HG02571 (cell line): ENCODE measurements at regions not wholly inside any gene's neighbourhood (a gene's known extent, or its start where the extent isn't known, plus 50 kb on each side); places are given as distances from the start of the nearest gene placed in this dataset.
"Not testable (repeated sequence)": the region's sequence is repeated elsewhere in the genome, so short reads cannot be mapped to it uniquely, and the experiment has no call there.

Experiments used
- ATAC-seq: cut with Tn5 transposase; IDR thresholded peaks from one replicate; pipeline ENCODE4 v1.9.1; 2021; ENCODE audit warnings: mild to moderate bottlenecking, moderate library complexity; ENCODE audit not compliant: unreplicated experiment

- ATAC-seq, result peak; percentile 68
Measured at GRCh38 chr18:22563164-22563583, 145.5 kb upstream of the CTAGE1 start.

GRCh38 chr18:22564036-22564435, 146.3 kb upstream of the CTAGE1 start:
- ATAC-seq, result no peak

- ATAC-seq, result no peak
Measured at GRCh38 chr18:22566703-22567420, 149.1 kb upstream of the CTAGE1 start.

- no peak for ATAC-seq
Measured at GRCh38 chr18:22567794-22568193, 150.1 kb upstream of the CTAGE1 start.

- no peak for ATAC-seq
Measured at GRCh38 chr18:22570492-22570891, 152.8 kb upstream of the CTAGE1 start.

GRCh38 chr18:22572341-22572740, 154.6 kb upstream of the CTAGE1 start:
- ATAC-seq, result no peak

GRCh38 chr18:22579271-22579670, 161.6 kb upstream of the CTAGE1 start:
- no peak for ATAC-seq

- no peak for ATAC-seq
Measured at GRCh38 chr18:22585333-22585732, 167.6 kb upstream of the CTAGE1 start.

GRCh38 chr18:22585821-22586220, 168.1 kb upstream of the CTAGE1 start:
- no peak for ATAC-seq

GRCh38 chr18:22591222-22591621, 173.5 kb upstream of the CTAGE1 start:
- ATAC-seq, result no peak

- no peak for ATAC-seq
Measured at GRCh38 chr18:22594155-22594690, 176.5 kb upstream of the CTAGE1 start.

- no peak for ATAC-seq
Measured at GRCh38 chr18:22601481-22601880, 183.8 kb upstream of the CTAGE1 start.

- not testable (repeated sequence) for ATAC-seq
Measured at GRCh38 chr18:22602456-22602855, 184.7 kb upstream of the CTAGE1 start.

- ATAC-seq, result no peak
Measured at GRCh38 chr18:22603902-22604301, 186.2 kb upstream of the CTAGE1 start.

GRCh38 chr18:22604390-22604985, 186.8 kb upstream of the CTAGE1 start:
- ATAC-seq, result no peak

GRCh38 chr18:22604986-22605421, 187.3 kb upstream of the CTAGE1 start:
- no peak for ATAC-seq

GRCh38 chr18:22605736-22606135, 188.0 kb upstream of the CTAGE1 start:
- no peak for ATAC-seq

- no peak for ATAC-seq
Measured at GRCh38 chr18:22606563-22607283, 189.0 kb upstream of the CTAGE1 start.

- ATAC-seq, result no peak
Measured at GRCh38 chr18:22607284-22607635, 189.5 kb upstream of the CTAGE1 start.

- ATAC-seq, result no peak
Measured at GRCh38 chr18:22608847-22609246, 191.1 kb upstream of the CTAGE1 start.

- ATAC-seq, result no peak
Measured at GRCh38 chr18:22609642-22610041, 191.9 kb upstream of the CTAGE1 start.
